GM12878 (cell line): ENCODE measurements at regions not wholly inside any gene's neighbourhood (a gene's known extent, or its start where the extent isn't known, plus 50 kb on each side); places are given as distances from the start of the nearest gene placed in this dataset.

Experiments used
- ATAC-seq: fragments of 200-7000 bp; cut with Tn5 transposase; 3 replicates; pipeline ENCODE4 v1.9.1; 2020; ENCODE audit warnings: mild to moderate bottlenecking, moderate library complexity
- BruUV-seq: library from RNA; stranded (reverse); fragments of 400-500 nt; replicated peaks from 2 replicates; lab custom pipeline; 2021; lab: Mats Ljungman, UMichigan
- CTCF ChIA-PET: fragments of 300-600 bp; sonication (Branson Sonifier 250); formaldehyde crosslinking; extraction: SDS; loops from one replicate; lab custom pipeline; 2021; ENCODE audit warnings: inconsistent platforms; lab: Yijun Ruan, JAX
- POLR2A ChIA-PET: fragments of 350-600 bp; formaldehyde crosslinking; extraction: SDS; loops from one replicate; lab custom pipeline; 2021; ENCODE audit warnings: inconsistent platforms; lab: Charles Lee
- RAD21 ChIA-PET: fragments of 300-600 bp; sonication (Branson Sonifier 250); formaldehyde crosslinking; loops from one replicate; lab custom pipeline; 2023; ENCODE audit warnings: antibody characterized with exemption; ENCODE audit not compliant: unreplicated experiment; lab: Charles Lee
- SMC1A ChIA-PET: fragments of 300-600 bp; sonication (Branson Sonifier 250); formaldehyde crosslinking; loops from one replicate; lab custom pipeline; 2023; ENCODE audit not compliant: unreplicated experiment, uncharacterized antibody; lab: Charles Lee
- DNase-seq: peaks from one replicate; pipeline ENCODE4 v3.0.0-alpha.2; 2011; ENCODE audit warnings: low read depth, low spot score
- FAIRE-seq: peaks from 3 replicates; lab custom pipeline; 2011; peaks lifted over from hg19 to GRCh38; lab: Jason Lieb, UNC
- H2AFZ ChIP-seq: 2 replicates; pipeline ENCODE4 v1.6.0; 2011; ENCODE audit warnings: low read depth, low read length, control low read depth; ENCODE audit not compliant: control insufficient read depth
- H3K27ac ChIP-seq: 2 replicates; pipeline ENCODE4 v1.5.1; 2011; ENCODE audit warnings: control low read depth; ENCODE audit not compliant: control insufficient read depth, insufficient read depth
- H3K27me3 ChIP-seq, 2 experiments: replicated peaks in 1 of 2; 2 replicates each; pipeline versions ENCODE4 v1.6.0 to v1.6.1; 2011; ENCODE audit warnings: low read length in 1 of 2; ENCODE audit not compliant: control insufficient read depth in 2 of 2, insufficient read depth in 2 of 2
- H3K36me3 ChIP-seq, 2 experiments: 2 replicates each; pipeline ENCODE4 v1.5.1; 2011; ENCODE audit warnings: low read length in 1 of 2; ENCODE audit not compliant: control insufficient read depth in 2 of 2, insufficient read depth in 2 of 2
- H3K4me1 ChIP-seq: 2 replicates; pipeline ENCODE4 v1.6.1; 2011; ENCODE audit warnings: mild to moderate bottlenecking, low read length, moderate library complexity, mixed read lengths; ENCODE audit not compliant: control insufficient read depth, insufficient read depth
- H3K4me2 ChIP-seq: 2 replicates; pipeline ENCODE4 v1.6.0; 2011; ENCODE audit warnings: control low read depth; ENCODE audit not compliant: control insufficient read depth, insufficient read depth
- H3K4me3 ChIP-seq: fragments of 200-600 bp; sonication (generic); 2 replicates; pipeline ENCODE4 v1.5.1; 2016
- H3K79me2 ChIP-seq: 2 replicates; pipeline ENCODE4 v1.6.0; 2011; ENCODE audit warnings: low read length; ENCODE audit not compliant: control insufficient read depth, insufficient read depth
- H3K9ac ChIP-seq: 2 replicates; pipeline ENCODE4 v1.8.0; 2011; ENCODE audit warnings: low read length, control low read depth, mixed read lengths; ENCODE audit not compliant: control insufficient read depth, insufficient read depth
- H3K9me3 ChIP-seq: replicated peaks from 3 replicates; pipeline ENCODE4 v1.5.1; 2011; ENCODE audit warnings: mild to moderate bottlenecking, low read length; ENCODE audit not compliant: control insufficient read depth, insufficient read depth
- H4K20me1 ChIP-seq: 2 replicates; pipeline ENCODE4 v1.6.0; 2011; ENCODE audit not compliant: control insufficient read depth, insufficient read depth
- ATF7 ChIP-seq: fragments of 450-650 bp; IDR thresholded peaks from 2 replicates; pipeline ENCODE4 v1.6.1; 2016; ENCODE audit warnings: low read depth, mild to moderate bottlenecking
- CEBPB ChIP-seq, 2 experiments: fragments of 150-350 bp in 1 of 2; IDR thresholded peaks; 2 replicates each; pipeline ENCODE4 v1.6.1; 2012 to 2014; ENCODE audit warnings: low read depth in 2 of 2, low read length in 2 of 2, borderline replicate concordance in 1 of 2, inconsistent platforms in 1 of 2
- ESRRA ChIP-seq: IDR thresholded peaks from 2 replicates; pipeline ENCODE4 v1.6.1; 2012; ENCODE audit warnings: mild to moderate bottlenecking, low read length, improper control_type of control experiment
- GABPA ChIP-seq: IDR thresholded peaks from 2 replicates; pipeline ENCODE4 v1.6.1; 2014; ENCODE audit warnings: antibody characterized with exemption, low read depth, mild to moderate bottlenecking, inconsistent platforms
- HCFC1 ChIP-seq: fragments of 150-350 bp; IDR thresholded peaks from 2 replicates; pipeline ENCODE4 v1.6.1; 2014; ENCODE audit warnings: low read length
- JUNB ChIP-seq: IDR thresholded peaks from 2 replicates; pipeline ENCODE4 v1.6.1; 2016; ENCODE audit warnings: antibody characterized with exemption, mild to moderate bottlenecking
- KAT2A ChIP-seq: conservative IDR thresholded peaks from 2 replicates; pipeline ENCODE4 v1.6.1; 2011; ENCODE audit warnings: low read depth, low read length; ENCODE audit not compliant: control insufficient read depth
- MAX ChIP-seq: IDR thresholded peaks from 2 replicates; pipeline ENCODE4 v1.6.1; 2012; ENCODE audit warnings: low read depth, low read length, improper control_type of control experiment
- MEF2A ChIP-seq: IDR thresholded peaks from 2 replicates; pipeline ENCODE4 v1.6.1; 2011; ENCODE audit warnings: low read depth, mild to moderate bottlenecking, low read length, moderate library complexity; ENCODE audit not compliant: insufficient read depth
- MTA3 ChIP-seq: IDR thresholded peaks from 2 replicates; pipeline ENCODE4 v1.6.1; 2012; ENCODE audit warnings: low read length, inconsistent platforms, borderline replicate concordance
- MXI1 ChIP-seq: fragments of 150-350 bp; IDR thresholded peaks from 2 replicates; pipeline ENCODE4 v1.6.1; 2011; ENCODE audit warnings: low read depth, mild to moderate bottlenecking, inconsistent platforms, low read length, improper control_type of control experiment
- REST ChIP-seq: IDR thresholded peaks from 2 replicates; pipeline ENCODE4 v1.6.1; 2012; ENCODE audit warnings: mild to moderate bottlenecking, low read depth, low read length
- SMAD1 ChIP-seq: fragments of 450-650 bp; IDR thresholded peaks from 2 replicates; pipeline ENCODE4 v1.6.1; 2018; ENCODE audit warnings: mild to moderate bottlenecking, low read depth; ENCODE audit not compliant: partially characterized antibody
- STAT3 ChIP-seq: IDR thresholded peaks from 2 replicates; pipeline ENCODE4 v1.6.1; 2011; ENCODE audit warnings: low read depth, low read length, improper control_type of control experiment
- ZNF207 ChIP-seq: fragments of 450-650 bp; IDR thresholded peaks from 2 replicates; pipeline ENCODE4 v1.6.1; 2014; ENCODE audit warnings: antibody characterized with exemption, mild to moderate bottlenecking, borderline replicate concordance
- WGBS: methylation state at CpG from one replicate; pipeline ENCODE4 v1.1.6; 2016; ENCODE audit warnings: low lambda C conversion rate; ENCODE audit not compliant: insufficient replicate concordance, insufficient coverage; ENCODE audit errors: missing lambda C conversion rate; 5-methylcytosine and 5-hydroxymethylcytosine counted together
- in situ Hi-C: fragments of 300-500 bp; cut with MboI; formaldehyde crosslinking; loops from 9 replicates; pipeline ENCODE4 v1.14.3; 2018; ENCODE audit warnings: mixed read lengths
- intact Hi-C: fragments of 100-400 bp; cut with micrococcal nuclease; formaldehyde crosslinking; loops from one replicate; pipeline ENCODE4 v1.14.2; 2022; ENCODE audit not compliant: unreplicated experiment

- no peaks in the 10 kb centered on the region for H4K20me1 ChIP-seq
- no peak for TF ChIP-seq CEBPB (IDR thresholded peaks at IDR 0.05; ENCODE audit: borderline replicate concordance in 1 of 2, low read depth in 2 of 2, low read length in 2 of 2)
- no peak for TF ChIP-seq REST
- TF ChIP-seq STAT3: no peak
- TF ChIP-seq SMAD1: no peak
- TF ChIP-seq ESRRA: no peak
- TF ChIP-seq HCFC1: no peak
- no peak for TF ChIP-seq MXI1
- TF ChIP-seq JUNB: no peak
- no peak for TF ChIP-seq MTA3
- TF ChIP-seq ATF7: no peak
- TF ChIP-seq KAT2A: no peak
- no peak for TF ChIP-seq MEF2A
- no peak for TF ChIP-seq GABPA
- no peak for TF ChIP-seq ZNF207
- TF ChIP-seq MAX: no peak
- no peaks in the 10 kb centered on the region for H3K4me1 ChIP-seq
- no peak for DNase-seq
- no peaks in the 10 kb centered on the region for H3K79me2 ChIP-seq
- H3K4me2 ChIP-seq: no peak overlapping the region
- no peak overlapping the region for H2AFZ ChIP-seq
- WGBS: 41% methylated on average over 2 of the region's 2 CpGs
- H3K9me3 ChIP-seq: no peaks in the 10 kb centered on the region; the same call in 2 of the 3 replicates
- RAD21 ChIA-PET: no interaction called here
- H3K27me3 ChIP-seq: no peaks in the 10 kb centered on the region
- no peak for ATAC-seq
- no peak overlapping the region for H3K4me3 ChIP-seq
- CTCF ChIA-PET: no interaction called here
- FAIRE-seq: no peak
- SMC1A ChIA-PET: no interaction called here
- no peak overlapping the region for H3K9ac ChIP-seq
- in situ Hi-C loops (no loop called here), intact Hi-C loops (no loop called here)
- POLR2A ChIA-PET: no interaction called here
- BruUV-seq: no TSS peak
- H3K36me3 ChIP-seq: no peaks in the 10 kb centered on the region
- H3K27ac ChIP-seq: no peak overlapping the region
Measured at GRCh38 chr11:41714101-41714500, 254.6 kb upstream of the LRRC4C start.
